Lower lobe of right lung (tissue), 2 donors: ENCODE measurements at regions not wholly inside any gene's neighbourhood (a gene's known extent, or its start where the extent isn't known, plus 50 kb on each side); places are given as distances from the start of the nearest gene placed in this dataset.

ENCODE experiments used
- ATAC-seq, 2 donors: fragments of 200-7000 bp; cut with Tn5 transposase; one replicate each; pipeline ENCODE4 v1.9.1; 2020 to 2022; ENCODE audit warnings: mild to moderate bottlenecking in 2 of 2, moderate library complexity in 2 of 2
- DNase-seq: peaks from one replicate; pipeline ENCODE4 v3.0.0-alpha.2; 2020
- H3K27ac ChIP-seq: fragments of 200-600 bp; one replicate; pipeline ENCODE4 v1.8.0; 2022
- H3K27me3 ChIP-seq: fragments of 200-600 bp; one replicate; pipeline ENCODE4 v1.8.0; 2022; ENCODE audit warnings: low read depth
- H3K36me3 ChIP-seq: fragments of 200-600 bp; one replicate; pipeline ENCODE4 v1.8.0; 2022; ENCODE audit warnings: mild to moderate bottlenecking
- H3K4me1 ChIP-seq: fragments of 200-600 bp; one replicate; pipeline ENCODE4 v1.8.0; 2022
- H3K4me3 ChIP-seq: fragments of 200-600 bp; one replicate; pipeline ENCODE4 v1.8.0; 2022; ENCODE audit warnings: mild to moderate bottlenecking
- H3K9me3 ChIP-seq: fragments of 200-600 bp; one replicate; pipeline ENCODE4 v1.8.0; 2022
- intact Hi-C: fragments of 100-400 bp; cut with DNase I; formaldehyde crosslinking; loops from one replicate; pipeline ENCODE4 v1.11.0; 2022
- TF ChIP-seq, protein P1 (sequence below): fragments of 200-600 bp; IDR thresholded peaks from one replicate; pipeline ENCODE4 v1.8.0; 2022; ENCODE audit warnings: antibody characterized with exemption, mild to moderate bottlenecking
- donor health status: DM: no; HTN: yes; CAD: no; lungs with severe emphysema.

GRCh38 chr18:26655525-26656430, 107.4 kb upstream of the KCTD1 start:
- Histone ChIP-seq H3K36me3 (no peaks in the 10 kb centered on the region), H3K27ac (peak overlapping the region; percentile 72), H3K4me3 (peak overlapping the region; percentile 68), H3K27me3 (peaks cover 15% of the 10 kb centered on the region), H3K9me3 (no peaks in the 10 kb centered on the region), H3K4me1 (peaks cover 36% of the 10 kb centered on the region)
- DNase-seq (peak; percentile 73), ATAC-seq (peak; percentile 82 to 84)
- TF ChIP-seq, protein P1, sequence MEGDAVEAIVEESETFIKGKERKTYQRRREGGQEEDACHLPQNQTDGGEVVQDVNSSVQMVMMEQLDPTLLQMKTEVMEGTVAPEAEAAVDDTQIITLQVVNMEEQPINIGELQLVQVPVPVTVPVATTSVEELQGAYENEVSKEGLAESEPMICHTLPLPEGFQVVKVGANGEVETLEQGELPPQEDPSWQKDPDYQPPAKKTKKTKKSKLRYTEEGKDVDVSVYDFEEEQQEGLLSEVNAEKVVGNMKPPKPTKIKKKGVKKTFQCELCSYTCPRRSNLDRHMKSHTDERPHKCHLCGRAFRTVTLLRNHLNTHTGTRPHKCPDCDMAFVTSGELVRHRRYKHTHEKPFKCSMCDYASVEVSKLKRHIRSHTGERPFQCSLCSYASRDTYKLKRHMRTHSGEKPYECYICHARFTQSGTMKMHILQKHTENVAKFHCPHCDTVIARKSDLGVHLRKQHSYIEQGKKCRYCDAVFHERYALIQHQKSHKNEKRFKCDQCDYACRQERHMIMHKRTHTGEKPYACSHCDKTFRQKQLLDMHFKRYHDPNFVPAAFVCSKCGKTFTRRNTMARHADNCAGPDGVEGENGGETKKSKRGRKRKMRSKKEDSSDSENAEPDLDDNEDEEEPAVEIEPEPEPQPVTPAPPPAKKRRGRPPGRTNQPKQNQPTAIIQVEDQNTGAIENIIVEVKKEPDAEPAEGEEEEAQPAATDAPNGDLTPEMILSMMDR = no peak
- intact Hi-C loops = no loop called here

DNA sequence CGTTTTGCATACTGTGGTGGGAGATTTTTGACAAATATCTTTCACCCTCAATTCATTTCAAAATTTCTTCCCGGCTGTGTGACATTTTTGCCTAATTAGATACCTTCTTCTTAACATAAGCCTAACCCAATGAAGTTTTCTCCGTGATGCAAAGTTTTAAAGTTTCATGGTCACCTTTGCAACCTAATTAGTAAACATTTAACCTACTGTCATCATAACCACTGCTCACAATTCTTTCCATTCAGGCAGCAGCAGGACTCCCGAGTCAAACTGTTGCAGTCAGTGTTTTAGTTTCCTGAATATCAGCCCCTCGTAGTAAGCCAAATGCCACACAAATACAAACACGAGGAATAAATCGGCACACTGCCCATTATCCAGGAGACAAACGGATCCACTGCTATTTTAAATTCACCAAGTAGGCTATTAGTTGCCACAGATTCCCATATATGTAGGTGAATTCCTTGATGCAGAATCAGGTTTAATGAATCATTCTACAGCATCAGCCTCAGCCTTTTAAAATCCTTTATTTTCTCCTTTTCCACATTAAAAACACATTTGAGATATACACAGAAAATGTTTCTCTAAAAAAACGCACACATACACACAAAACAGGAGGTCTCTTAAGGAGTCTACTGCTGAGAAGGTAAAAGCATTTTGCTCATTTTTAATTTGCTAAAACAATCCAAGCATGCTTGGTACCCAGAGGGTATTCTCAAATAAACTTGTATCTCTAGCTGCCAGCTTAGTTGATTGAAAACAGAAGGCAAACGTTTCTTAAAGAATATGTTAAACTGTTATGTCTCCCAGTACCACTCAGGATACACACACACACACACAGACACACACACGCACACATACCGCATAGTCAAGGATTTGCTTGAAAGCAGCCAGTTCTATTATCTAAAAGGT, 106.5 kb upstream of the KCTD1 start:
- Histone ChIP-seq H3K27ac (peak overlapping the region; percentile 72), H3K36me3 (no peaks in the 10 kb centered on the region), H3K4me3 (peak overlapping the region; percentile 68), H3K9me3 (no peaks in the 10 kb centered on the region), H3K27me3 (peaks cover 12% of the 10 kb centered on the region), H3K4me1 (peaks cover 40% of the 10 kb centered on the region)
- ATAC-seq = no peak
- TF ChIP-seq, protein P1 = no peak
- DNase-seq = no peak
- intact Hi-C loops = no loop called here

GRCh38 chr18:26653943-26654615, 105.7 kb upstream of the KCTD1 start:
- no peak overlapping the region for H3K27ac ChIP-seq
- DNase-seq = no peak
- H3K4me1 ChIP-seq = peaks cover 40% of the 10 kb centered on the region
- H3K27me3 ChIP-seq = peaks cover 12% of the 10 kb centered on the region
- intact Hi-C loops = no loop called here
- ATAC-seq = peak in 1 of 2 donors; percentile 30
- no peak overlapping the region for H3K4me3 ChIP-seq
- H3K36me3 ChIP-seq = no peaks in the 10 kb centered on the region
- TF ChIP-seq, protein P1 = no peak
- no peaks in the 10 kb centered on the region for H3K9me3 ChIP-seq

- Histone ChIP-seq H3K9me3 (no peaks in the 10 kb centered on the region), H3K36me3 (no peaks in the 10 kb centered on the region), H3K27me3 (peaks cover 12% of the 10 kb centered on the region), H3K27ac (no peak overlapping the region), H3K4me1 (peaks cover 32% of the 10 kb centered on the region), H3K4me3 (no peak overlapping the region)
- DNase-seq (no peak), ATAC-seq (no peak)
- TF ChIP-seq, protein P1 = no peak
- intact Hi-C loops = no loop called here
Observed at GRCh38 chr18:26652501-26652900, 104.1 kb upstream of the KCTD1 start.
